ENCODE measurements at regions not wholly inside any gene's neighbourhood (a gene's known extent, or its start where the extent isn't known, plus 50 kb on each side); places are given as distances from the start of the nearest gene placed in this dataset.

DNA sequence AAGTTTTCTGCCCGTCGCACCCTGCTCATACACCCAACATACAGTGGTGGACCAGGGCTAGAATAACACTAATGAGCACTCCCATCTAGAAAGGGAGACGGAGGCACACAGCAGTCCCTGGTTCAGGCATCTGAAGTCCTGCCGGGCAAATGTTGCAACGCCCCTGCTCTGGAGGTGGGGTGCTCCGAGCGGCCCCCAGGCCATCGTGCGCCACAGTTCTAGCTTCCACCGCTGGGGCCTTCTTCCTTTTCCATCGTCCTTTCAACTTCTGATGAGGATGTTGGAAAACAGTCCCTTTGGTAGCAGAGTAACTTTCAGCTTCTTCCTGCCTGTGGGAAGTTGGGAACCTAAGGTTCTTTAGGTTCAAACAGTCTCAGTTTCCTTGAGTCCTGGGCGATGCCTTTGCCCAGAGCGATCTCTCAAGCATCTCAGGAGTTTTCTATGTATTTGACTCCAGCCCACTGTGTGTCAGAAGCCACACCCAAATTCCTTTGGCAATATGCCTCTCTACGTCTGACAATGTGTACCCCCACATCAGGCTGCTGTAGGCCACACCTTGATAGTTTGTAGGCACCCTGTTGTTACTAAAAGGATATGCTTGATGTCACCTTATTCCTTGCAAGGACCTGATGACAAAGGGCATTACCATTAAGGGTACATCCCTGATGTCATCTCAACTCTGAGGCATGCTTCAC, 258.8 kb downstream of the GLI2 start:
- TF ChIP-seq POLR2A (IDR thresholded peaks at IDR 0.05; ENCODE audit: extremely low read depth, insufficient read length), result no peak
- TF ChIP-seq, protein P1, sequence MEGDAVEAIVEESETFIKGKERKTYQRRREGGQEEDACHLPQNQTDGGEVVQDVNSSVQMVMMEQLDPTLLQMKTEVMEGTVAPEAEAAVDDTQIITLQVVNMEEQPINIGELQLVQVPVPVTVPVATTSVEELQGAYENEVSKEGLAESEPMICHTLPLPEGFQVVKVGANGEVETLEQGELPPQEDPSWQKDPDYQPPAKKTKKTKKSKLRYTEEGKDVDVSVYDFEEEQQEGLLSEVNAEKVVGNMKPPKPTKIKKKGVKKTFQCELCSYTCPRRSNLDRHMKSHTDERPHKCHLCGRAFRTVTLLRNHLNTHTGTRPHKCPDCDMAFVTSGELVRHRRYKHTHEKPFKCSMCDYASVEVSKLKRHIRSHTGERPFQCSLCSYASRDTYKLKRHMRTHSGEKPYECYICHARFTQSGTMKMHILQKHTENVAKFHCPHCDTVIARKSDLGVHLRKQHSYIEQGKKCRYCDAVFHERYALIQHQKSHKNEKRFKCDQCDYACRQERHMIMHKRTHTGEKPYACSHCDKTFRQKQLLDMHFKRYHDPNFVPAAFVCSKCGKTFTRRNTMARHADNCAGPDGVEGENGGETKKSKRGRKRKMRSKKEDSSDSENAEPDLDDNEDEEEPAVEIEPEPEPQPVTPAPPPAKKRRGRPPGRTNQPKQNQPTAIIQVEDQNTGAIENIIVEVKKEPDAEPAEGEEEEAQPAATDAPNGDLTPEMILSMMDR (IDR thresholded peaks at IDR 0.05; ENCODE audit: low read depth, low read length), result no peak
- TF ChIP-seq, protein P2, sequence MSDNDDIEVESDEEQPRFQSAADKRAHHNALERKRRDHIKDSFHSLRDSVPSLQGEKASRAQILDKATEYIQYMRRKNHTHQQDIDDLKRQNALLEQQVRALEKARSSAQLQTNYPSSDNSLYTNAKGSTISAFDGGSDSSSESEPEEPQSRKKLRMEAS (IDR thresholded peaks at IDR 0.05; ENCODE audit: low read depth, low read length), result no peak

All from NB4 (cell line).